ENCODE measurements at regions not wholly inside any gene's neighbourhood (a gene's known extent, or its start where the extent isn't known, plus 50 kb on each side); places are given as distances from the start of the nearest gene placed in this dataset.
A peak's percentile ranks its signal among the peaks of the same experiment; 100 is the strongest.

DNA sequence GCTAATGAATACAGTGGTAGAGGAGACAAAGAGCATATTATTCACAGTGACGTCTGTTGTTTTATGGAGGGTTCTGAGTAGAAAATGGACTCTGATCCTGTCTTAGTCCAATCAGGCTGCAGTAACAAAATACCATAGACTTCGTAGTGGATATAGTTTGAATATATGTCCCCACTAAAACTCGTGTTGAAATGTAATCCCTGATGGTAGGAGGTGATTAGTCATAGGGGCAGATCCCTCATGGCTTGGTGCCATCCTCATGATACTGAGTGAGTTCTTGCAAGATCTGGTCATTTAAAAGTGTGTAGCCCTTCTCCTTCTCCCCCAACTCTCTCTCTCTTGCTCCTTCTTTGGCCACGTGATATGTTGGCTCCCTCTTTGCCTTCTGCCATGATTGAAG lies 82.5 kb downstream of the CD83 start:
- TF ChIP-seq, protein P1, sequence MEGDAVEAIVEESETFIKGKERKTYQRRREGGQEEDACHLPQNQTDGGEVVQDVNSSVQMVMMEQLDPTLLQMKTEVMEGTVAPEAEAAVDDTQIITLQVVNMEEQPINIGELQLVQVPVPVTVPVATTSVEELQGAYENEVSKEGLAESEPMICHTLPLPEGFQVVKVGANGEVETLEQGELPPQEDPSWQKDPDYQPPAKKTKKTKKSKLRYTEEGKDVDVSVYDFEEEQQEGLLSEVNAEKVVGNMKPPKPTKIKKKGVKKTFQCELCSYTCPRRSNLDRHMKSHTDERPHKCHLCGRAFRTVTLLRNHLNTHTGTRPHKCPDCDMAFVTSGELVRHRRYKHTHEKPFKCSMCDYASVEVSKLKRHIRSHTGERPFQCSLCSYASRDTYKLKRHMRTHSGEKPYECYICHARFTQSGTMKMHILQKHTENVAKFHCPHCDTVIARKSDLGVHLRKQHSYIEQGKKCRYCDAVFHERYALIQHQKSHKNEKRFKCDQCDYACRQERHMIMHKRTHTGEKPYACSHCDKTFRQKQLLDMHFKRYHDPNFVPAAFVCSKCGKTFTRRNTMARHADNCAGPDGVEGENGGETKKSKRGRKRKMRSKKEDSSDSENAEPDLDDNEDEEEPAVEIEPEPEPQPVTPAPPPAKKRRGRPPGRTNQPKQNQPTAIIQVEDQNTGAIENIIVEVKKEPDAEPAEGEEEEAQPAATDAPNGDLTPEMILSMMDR (IDR thresholded peaks at IDR 0.05) = no peak
- intact Hi-C loops (cut with DNase I) = no loop called here
- Histone ChIP-seq H3K36me3 (no peaks in the 10 kb centered on the region), H3K4me1 (no peaks in the 10 kb centered on the region), H3K27ac (no peak overlapping the region), H3K9me3 (no peaks in the 10 kb centered on the region), H3K4me3 (no peak overlapping the region), H3K27me3 (no peaks in the 10 kb centered on the region)
- DNase-seq (ENCODE audit: low spot score in 2 of 2) = no peak

DNA sequence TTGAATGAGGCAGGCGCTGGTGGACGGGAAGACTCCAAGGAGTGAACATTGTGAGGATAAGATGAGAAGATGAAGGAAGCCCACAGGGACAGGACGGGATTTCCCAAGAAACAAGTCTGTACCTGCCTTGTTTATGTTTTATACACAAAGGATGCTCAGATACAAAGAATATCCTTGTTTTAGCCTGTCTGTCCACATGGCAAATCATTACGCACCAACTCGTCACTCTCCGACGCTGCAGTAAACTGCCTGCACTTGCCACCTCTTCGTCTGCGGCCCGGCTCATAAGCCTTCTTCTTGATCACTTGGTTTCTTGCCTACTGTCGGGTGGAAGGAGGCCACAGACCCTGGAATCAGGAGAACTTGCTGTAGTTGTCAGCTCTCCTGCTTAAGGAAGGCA lies 85.4 kb downstream of the CD83 start:
- DNase-seq (ENCODE audit: low spot score in 2 of 2) = no peak
- Histone ChIP-seq H3K9me3 (no peaks in the 10 kb centered on the region), H3K27me3 (no peaks in the 10 kb centered on the region), H3K4me1 (no peaks in the 10 kb centered on the region), H3K27ac (no peak overlapping the region), H3K36me3 (no peaks in the 10 kb centered on the region), H3K4me3 (no peak overlapping the region)
- intact Hi-C loops (cut with DNase I) = no loop called here
- TF ChIP-seq, protein P1 (IDR thresholded peaks at IDR 0.05) = no peak

DNA sequence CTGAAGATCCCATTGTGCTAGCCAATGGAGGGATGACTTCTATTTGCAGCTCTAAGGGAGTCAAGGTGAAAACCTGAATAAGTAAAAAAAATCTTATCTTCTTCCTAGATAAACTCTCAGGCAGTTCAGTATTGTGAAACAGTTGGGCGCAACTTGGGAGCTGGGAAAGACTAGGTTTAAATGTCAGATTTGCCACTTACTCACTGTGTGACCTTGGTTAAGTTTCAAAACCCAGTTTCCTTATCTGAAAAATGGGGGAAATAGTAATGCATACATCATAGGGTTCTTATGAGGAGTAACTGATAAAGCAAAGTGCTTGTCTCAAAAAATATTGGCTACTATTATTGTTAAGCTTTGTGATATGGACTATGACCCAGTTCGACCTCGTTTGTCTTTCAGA lies 88.8 kb downstream of the CD83 start:
- TF ChIP-seq, protein P1 (IDR thresholded peaks at IDR 0.05) = no peak

DNA sequence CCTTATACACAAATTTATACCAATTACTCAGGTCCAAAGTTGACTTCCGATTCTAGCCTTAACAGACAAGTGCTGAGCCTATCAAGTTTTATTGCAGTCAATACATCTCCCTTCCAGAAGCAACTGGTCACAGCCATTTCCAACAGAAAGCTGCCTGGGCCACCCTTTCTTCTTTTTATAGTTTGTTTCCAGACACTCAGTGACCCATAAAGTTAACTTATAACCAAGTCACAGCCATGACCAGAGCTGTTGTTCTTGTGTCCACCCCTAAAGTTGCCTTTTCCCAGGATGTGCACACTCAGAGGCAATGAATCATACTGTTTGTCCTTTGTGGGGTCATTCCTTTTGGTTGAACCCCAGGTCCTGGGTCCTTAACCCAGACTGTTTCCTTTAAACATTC lies 89.9 kb downstream of the CD83 start:
- TF ChIP-seq, protein P1 (IDR thresholded peaks at IDR 0.05) = no peak
- Histone ChIP-seq H3K4me3 (no peak overlapping the region), H3K9me3 (no peaks in the 10 kb centered on the region), H3K36me3 (no peaks in the 10 kb centered on the region), H3K27ac (no peak overlapping the region), H3K4me1 (peaks cover 6 to 11% of the 10 kb centered on the region in 2 donors), H3K27me3 (no peaks in the 10 kb centered on the region)
- intact Hi-C loops (cut with DNase I) = no loop called here
- DNase-seq (ENCODE audit: low spot score in 2 of 2) = no peak

More for the DNA sequence above, 88.8 kb downstream of the CD83 start:
- Histone ChIP-seq H3K9me3 (no peaks in the 10 kb centered on the region), H3K4me1 (peaks cover 0 to 3% of the 10 kb centered on the region in 2 donors), H3K27ac (no peak overlapping the region), H3K4me3 (no peak overlapping the region), H3K36me3 (no peaks in the 10 kb centered on the region), H3K27me3 (no peaks in the 10 kb centered on the region)
- DNase-seq (ENCODE audit: low spot score in 2 of 2) = no peak
- intact Hi-C loops (cut with DNase I) = no loop called here

DNA sequence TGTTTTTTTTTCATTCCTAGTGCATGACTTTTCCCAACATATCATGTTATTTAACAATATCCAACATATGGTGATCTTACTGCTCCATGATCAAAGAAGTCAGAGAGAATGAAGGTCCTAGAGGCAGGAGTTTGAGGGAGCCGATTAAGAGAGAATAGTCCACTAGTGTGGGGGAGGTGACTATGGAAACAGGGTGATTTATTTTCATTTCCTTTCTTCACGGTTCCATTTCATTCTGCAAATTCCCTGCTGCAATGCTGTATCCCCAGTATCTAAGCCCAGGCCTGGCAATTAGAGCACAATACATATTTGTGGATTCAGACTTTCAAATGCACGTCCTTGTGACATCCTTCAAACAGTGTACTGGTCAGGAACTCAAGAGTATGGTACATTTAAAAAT lies 91.4 kb downstream of the CD83 start:
- no peaks in the 10 kb centered on the region for H3K27me3 ChIP-seq
- no peak overlapping the region for H3K4me3 ChIP-seq
- intact Hi-C loops (cut with DNase I) = no loop called here
- TF ChIP-seq, protein P1 (IDR thresholded peaks at IDR 0.05) = no peak
- no peak overlapping the region for H3K27ac ChIP-seq
- H3K4me1 ChIP-seq = peaks cover 6 to 11% of the 10 kb centered on the region in 2 donors
- no peaks in the 10 kb centered on the region for H3K36me3 ChIP-seq
- no peak for DNase-seq (ENCODE audit: low spot score in 2 of 2)
- H3K9me3 ChIP-seq = no peaks in the 10 kb centered on the region

DNA sequence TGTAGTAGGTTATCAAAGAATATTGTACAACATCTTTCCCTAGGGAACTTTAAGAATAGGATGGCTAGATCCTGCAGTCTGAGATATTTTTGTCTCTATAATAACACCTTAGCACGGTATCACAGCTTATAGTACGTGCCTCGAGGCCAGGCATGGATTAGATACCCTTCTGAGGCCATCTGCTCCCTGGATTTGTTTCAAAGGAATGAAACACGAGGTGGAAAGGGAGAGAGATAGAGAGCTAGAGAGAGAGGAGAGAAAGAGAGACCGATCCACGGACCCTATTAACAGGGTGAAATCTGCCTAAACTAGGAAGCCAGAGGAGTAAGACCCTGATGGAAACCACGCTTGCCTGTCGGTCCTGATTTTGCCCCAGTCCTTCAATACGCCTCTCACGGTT lies 92.5 kb downstream of the CD83 start:
- intact Hi-C loops (cut with DNase I) = loop anchor here (5.0 to 10.0 kb wide), 3 partner anchors 305 to 1292 kb away; partner anchors contain the start of gene JARID2
- Histone ChIP-seq H3K27me3 (no peaks in the 10 kb centered on the region), H3K4me3 (peak overlapping the region in 1 of 2 donors; percentile 70), H3K4me1 (peaks cover 6 to 11% of the 10 kb centered on the region in 2 donors), H3K36me3 (no peaks in the 10 kb centered on the region), H3K9me3 (no peaks in the 10 kb centered on the region), H3K27ac (no peak overlapping the region)
- no peak for DNase-seq (ENCODE audit: low spot score in 2 of 2)
- TF ChIP-seq, protein P1 (IDR thresholded peaks at IDR 0.05) = no peak
